Left ventricle myocardium superior (tissue), 1 donor: ENCODE measurements at regions not wholly inside any gene's neighbourhood (a gene's known extent, or its start where the extent isn't known, plus 50 kb on each side); places are given as distances from the start of the nearest gene placed in this dataset.
"Not testable (repeated sequence)": the region's sequence is repeated elsewhere in the genome, so short reads cannot be mapped to it uniquely, and the experiment has no call there.

Experiments used
- ATAC-seq: fragments of 200-7000 bp; cut with Tn5 transposase; one replicate; pipeline ENCODE4 v1.9.1; 2020; ENCODE audit warnings: mild to moderate bottlenecking, moderate library complexity
- DNase-seq: peaks from one replicate; pipeline ENCODE4 v3.0.0-alpha.2; 2020
- intact Hi-C: fragments of 100-400 bp; cut with micrococcal nuclease; formaldehyde crosslinking; loops from one replicate; pipeline ENCODE4 v1.11.0; 2022
- donor health status: DM: no; HTN: yes; CAD: no; lungs with severe emphysema.

DNA sequence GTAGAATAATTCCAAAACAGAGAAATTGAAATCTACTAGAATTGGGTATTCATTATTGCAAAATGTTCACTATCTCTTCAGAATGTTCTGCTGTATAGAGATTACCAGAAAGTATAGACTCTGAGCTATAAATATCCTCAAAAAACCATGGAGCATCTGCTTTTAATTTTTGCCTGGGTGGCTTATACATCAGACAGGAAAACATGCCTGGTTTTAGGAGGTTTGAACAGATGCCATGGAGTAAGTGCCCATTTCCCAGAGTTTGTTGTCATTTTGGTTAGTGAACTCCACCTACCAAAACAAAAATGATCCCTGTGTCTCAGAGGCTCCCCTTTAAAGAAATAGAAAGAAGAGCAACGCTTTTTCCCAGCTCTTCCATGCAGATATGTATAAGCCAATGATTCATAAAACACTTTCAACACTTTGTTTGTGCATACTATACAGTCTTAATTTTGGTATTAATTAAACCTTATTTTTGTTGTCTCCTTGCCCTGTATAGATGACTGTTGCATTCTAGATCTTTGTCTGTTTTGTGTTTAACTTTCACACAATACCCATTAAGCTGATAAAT, 68.7 kb downstream of the MEPE start:
- intact Hi-C loops = no loop called here
- no peak for DNase-seq
- ATAC-seq = no peak

GRCh38 chr4:87904639-87905160, 70.8 kb upstream of the SPP1 start:
- no peak for DNase-seq
- ATAC-seq = no peak
- intact Hi-C loops = no loop called here

DNA sequence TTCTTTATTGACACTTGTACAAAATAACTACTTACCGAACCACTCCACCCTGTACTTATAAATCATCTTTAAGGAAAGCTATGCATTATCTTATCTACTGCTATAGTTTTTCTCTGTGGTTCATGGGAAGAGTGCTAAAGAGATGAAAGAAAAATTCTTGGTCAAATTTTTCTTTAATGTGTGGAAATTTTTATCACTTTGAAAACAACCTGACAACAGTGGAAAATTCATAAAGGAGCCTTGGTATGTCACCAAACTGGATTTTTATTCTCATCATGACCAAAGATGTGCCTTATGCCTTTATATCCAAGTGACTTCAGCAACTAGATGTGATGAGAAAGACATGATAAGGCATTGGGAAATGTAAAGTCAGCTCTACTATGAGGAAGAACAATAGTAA, 67.2 kb upstream of the SPP1 start:
- no peak for ATAC-seq
- intact Hi-C loops = no loop called here
- no peak for DNase-seq

DNA sequence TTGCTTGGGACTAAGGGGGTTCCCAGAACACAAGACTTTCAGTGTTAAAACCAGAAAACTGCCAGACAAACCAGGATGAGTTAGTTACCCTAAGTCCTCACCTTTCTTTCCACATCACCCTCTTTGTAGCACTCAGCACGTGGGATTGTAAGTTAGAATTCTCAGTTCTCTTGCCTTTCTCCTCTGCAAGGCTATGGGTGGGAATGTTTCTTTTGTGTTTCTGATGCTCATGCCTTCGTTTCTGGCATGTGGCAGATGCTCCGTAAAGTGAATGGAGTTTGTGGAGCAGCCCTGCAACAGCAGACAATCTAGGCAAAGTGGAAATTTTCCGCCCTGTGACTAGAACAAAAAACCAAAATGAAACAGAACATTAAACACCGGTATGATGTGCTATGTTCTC, 64.7 kb upstream of the SPP1 start:
- intact Hi-C loops = no loop called here
- ATAC-seq (peak; percentile 13), DNase-seq (no peak)

DNA sequence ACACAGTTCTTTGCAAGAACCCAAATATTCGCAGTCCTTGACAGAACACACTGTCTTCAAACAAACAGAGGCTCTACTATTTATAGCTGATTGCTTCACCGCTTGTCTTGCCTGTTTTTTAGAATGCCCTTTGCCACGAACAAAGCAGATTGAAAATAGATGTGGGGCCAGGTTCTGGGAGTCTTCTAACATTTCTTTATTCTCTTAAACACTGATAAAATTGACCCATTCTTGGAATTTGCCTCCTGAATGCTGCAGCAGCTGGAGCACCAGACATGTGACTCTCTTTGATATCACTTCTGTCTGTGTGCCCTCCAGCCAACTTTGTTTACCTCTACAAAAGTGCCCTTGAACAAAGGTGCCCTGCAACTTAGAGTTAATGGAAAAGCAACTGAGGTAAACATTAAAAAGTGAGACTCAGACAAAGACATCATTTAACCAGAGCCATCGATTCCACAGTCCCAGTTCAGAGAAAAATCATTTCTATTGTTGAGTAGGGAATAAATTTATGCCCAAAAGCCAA, 64.2 kb upstream of the SPP1 start:
- intact Hi-C loops = no loop called here
- ATAC-seq (peak; percentile 84), DNase-seq (no peak)

GRCh38 chr4:87912164-87913004, 63.1 kb upstream of the SPP1 start:
- intact Hi-C loops = no loop called here
- DNase-seq (no peak), ATAC-seq (no peak)

DNA sequence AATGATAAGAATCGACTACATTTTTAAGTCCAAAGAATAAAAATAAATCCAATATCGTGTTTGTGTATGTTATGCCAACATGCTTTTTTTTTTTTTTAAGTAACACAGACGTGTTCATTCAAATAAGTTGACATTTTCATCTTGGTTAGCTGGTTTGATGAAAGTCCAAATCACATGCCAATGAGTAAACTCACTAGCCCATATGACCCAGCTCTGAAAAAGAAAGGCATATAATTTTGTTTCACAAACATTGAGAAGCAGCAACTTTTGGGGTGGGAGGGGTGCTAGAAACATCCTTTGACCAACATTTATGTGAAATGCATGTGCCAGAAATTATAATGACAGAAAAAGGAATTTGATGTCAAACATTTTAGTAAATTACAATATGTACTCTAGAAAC, 61.6 kb upstream of the SPP1 start:
- intact Hi-C loops = no loop called here
- no peak for ATAC-seq

DNA sequence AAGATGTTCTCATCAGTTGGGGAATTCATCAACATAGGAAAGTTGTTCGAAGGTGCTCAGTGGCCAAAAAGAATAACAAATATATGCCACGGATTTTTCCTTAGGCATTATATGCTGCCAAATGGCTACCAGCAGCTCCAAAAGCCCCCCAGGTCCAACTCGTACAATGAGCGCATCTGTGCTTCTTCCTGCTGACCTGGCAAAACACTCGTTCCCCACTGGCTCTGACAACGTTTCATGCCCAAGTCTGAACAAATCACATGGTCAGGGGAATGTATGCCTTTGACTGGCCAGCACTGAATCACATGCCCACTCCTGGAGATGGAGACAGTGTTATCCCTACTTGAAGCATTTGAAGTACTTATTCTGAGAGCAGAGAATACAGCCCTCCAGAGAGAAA, 59.9 kb upstream of the SPP1 start:
- ATAC-seq (no peak), DNase-seq (no peak)
- intact Hi-C loops = no loop called here

More for the DNA sequence above, 61.6 kb upstream of the SPP1 start:
- no peak for DNase-seq

DNA sequence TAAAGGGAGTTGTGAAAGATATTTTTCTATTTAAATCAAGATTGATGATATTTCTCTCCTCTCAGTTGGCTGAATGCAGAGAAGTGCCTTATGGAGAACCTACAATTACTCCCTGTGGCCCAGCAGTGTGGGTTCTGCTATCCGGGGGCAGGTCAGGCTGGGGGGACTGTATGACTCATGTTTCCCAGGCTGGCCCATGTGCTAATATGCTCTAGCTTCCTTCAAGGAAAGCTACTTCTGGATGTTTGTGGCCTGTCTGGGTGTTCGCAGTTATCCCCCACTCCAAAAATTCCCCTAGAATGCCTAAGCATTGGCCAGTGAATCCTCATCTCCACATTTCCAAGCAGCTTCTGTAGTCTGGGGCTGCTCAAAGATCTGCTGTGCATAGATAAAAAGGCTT, 58.9 kb upstream of the SPP1 start:
- DNase-seq = no peak
- intact Hi-C loops = no loop called here
- ATAC-seq = no peak

DNA sequence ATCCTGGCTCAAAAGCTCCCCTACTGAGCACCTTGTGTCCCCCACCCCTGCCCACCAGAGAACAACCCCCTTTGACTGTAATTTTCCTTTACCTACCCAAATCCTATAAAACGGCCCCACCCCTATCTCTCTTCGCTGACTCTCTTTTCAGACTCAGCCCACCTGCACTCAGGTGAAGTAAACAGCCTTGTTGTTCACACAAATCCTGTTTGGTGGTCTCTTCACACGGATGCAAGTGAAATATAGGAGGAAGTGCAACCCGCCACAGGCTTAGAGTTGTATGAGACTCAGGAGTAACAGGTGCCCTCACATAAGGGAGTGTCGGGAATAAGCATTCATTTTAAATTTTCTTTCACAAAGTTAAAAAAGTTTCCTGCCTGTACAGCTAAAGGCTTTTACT, 57.6 kb upstream of the SPP1 start:
- intact Hi-C loops, ATAC-seq, DNase-seq: not testable (repeated sequence)

- no peak for DNase-seq
- ATAC-seq = no peak
- intact Hi-C loops = no loop called here
These were observed 57.0 kb upstream of the SPP1 start for GRCh38 chr4:87918314-87919058.

GRCh38 chr4:87919304-87919703, 56.2 kb upstream of the SPP1 start:
- intact Hi-C loops, ATAC-seq: not testable (repeated sequence)

GRCh38 chr4:87919941-87920340, 55.6 kb upstream of the SPP1 start:
- intact Hi-C loops = no loop called here
- DNase-seq (no peak), ATAC-seq (no peak)

More at GRCh38 chr4:87919304-87919703, 56.2 kb upstream of the SPP1 start:
- not testable (repeated sequence) for DNase-seq

- intact Hi-C loops = no loop called here
- DNase-seq (no peak), ATAC-seq (no peak)
These were observed 55.0 kb upstream of the SPP1 start for GRCh38 chr4:87920478-87920877.

DNA sequence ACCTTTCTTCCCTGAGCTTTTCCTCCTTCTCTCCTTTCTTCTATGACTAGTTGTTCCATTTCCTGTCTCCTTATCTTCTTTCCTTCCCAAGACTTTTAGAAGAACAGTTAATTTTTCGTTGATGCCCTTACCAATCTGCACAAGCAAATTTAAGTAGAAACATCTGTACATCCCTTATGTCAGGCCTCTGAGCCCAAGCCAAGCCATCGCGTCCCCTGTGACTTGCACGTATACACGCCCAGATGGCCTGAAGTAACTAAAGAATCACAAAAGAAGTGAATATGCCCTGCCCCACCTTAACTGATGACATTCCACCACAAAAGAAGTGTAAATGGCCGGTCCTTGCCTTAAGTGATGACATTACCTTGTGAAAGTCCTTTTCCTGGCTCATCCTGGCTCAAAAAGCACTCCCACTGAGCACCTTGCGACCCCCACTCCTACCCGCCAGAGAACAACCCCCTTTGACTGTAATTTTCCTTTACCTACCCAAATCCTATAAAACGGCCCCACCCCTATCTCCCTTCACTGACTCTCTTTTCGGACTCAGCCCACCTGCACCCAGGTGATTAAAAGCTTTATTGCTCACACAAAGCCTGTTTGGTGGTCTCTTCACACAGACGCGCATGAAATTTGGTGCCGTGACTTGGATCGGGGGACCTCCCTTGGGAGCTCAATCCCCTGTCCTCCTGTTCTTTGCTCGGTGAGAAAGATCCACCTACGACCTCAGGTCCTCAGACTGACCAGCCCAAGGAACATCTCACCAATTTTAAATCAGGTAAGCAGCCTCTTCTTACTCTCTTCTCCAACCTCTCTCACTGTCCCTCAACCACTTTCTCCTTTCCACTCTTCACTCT, 53.7 kb upstream of the SPP1 start:
- intact Hi-C loops, ATAC-seq, DNase-seq: not testable (repeated sequence)

DNA sequence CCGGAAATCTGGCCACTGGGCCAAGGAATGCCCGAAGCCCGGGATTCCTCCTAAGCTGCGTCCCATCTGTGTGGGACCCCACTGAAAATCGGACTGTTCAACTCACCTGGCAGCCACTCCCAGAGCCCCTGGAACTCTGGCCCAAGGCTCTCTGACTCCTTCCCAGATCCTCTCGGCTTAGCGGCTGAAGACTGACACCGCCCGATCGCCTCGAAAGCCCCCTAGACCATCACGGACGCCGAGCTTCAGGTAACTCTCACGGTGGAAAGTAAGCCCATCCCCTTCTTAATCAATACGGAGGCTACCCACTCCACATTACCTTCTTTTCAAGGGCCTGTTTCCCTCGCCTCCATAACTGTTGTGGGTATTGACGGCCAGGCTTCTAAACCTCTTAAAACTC, 51.4 kb upstream of the SPP1 start:
- intact Hi-C loops, ATAC-seq, DNase-seq: not testable (repeated sequence)
